Esophagus squamous epithelium (tissue), 5 donors: ENCODE measurements at regions not wholly inside any gene's neighbourhood (a gene's known extent, or its start where the extent isn't known, plus 50 kb on each side); places are given as distances from the start of the nearest gene placed in this dataset.
"Not testable (repeated sequence)": the region's sequence is repeated elsewhere in the genome, so short reads cannot be mapped to it uniquely, and the experiment has no call there.

Source experiments
- DNase-seq: peaks from one replicate; lab custom pipeline; 2025; lab: John Stamatoyannopoulos, UW
- H3K27ac ChIP-seq, 4 donors: fragments of 200-600 bp; sonication (generic); one replicate each; pipeline ENCODE4 v1.5.1; 2016 to 2019; ENCODE audit warnings: mild to moderate bottlenecking in 1 of 4
- H3K27me3 ChIP-seq, 4 donors: fragments of 200-600 bp; sonication (generic); 1 replicate in 3 of 4; 2 replicates in 1 of 4; pipeline versions ENCODE4 v1.5.1 to v1.6.0; 2017 to 2021; ENCODE audit warnings: antibody characterized with exemption in 1 of 4
- H3K36me3 ChIP-seq, 3 donors: fragments of 200-600 bp; sonication (generic); one replicate each; pipeline ENCODE4 v1.5.1; 2016 to 2019
- H3K4me1 ChIP-seq, 3 donors: fragments of 200-600 bp; sonication (generic); one replicate each; pipeline ENCODE4 v1.5.1; 2017 to 2019
- H3K4me3 ChIP-seq, 4 donors: fragments of 200-600 bp; sonication (generic); 1 replicate in 3 of 4; 2 replicates in 1 of 4; pipeline ENCODE4 v1.5.1; 2016 to 2019; ENCODE audit warnings: mild to moderate bottlenecking in 2 of 4, moderate library complexity in 1 of 4
- H3K9me3 ChIP-seq, 3 donors: fragments of 200-600 bp; sonication (generic); one replicate each; pipeline ENCODE4 v1.5.1; 2016 to 2019
- CTCF ChIP-seq, 6 experiments: fragments of 450-650 bp in 4 of 6; fragments of 200-600 bp in 2 of 6; sonication (generic) in 2 of 6; IDR thresholded peaks; one replicate each; pipeline ENCODE4 v1.5.1; 2016 to 2019; ENCODE audit warnings: antibody characterized with exemption in 6 of 6, mild to moderate bottlenecking in 4 of 6, moderate library complexity in 4 of 6
- POLR2A ChIP-seq, 4 donors: fragments of 450-650 bp; IDR thresholded peaks; one replicate each; pipeline ENCODE4 v1.6.1; 2017; ENCODE audit warnings: antibody characterized with exemption in 4 of 4, mild to moderate bottlenecking in 4 of 4, moderate library complexity in 3 of 4
- WGBS, 2 donors: methylation state at CpG; one replicate each; pipeline ENCODE4 v1.1.5; 2018; 5-methylcytosine and 5-hydroxymethylcytosine counted together
- intact Hi-C: fragments of 100-400 bp; cut with DNase I; formaldehyde crosslinking; loops from one replicate; pipeline ENCODE4 v1.15.0; 2022
- donor health status: DM: yes; HTN: yes; CAD: no.

GRCh38 chr4:66943112-66943511 lies 602.2 kb downstream of the CENPC start:
- H3K4me1 ChIP-seq: no peaks in the 10 kb centered on the region
- intact Hi-C loops: no loop called here
- H3K27me3 ChIP-seq: no peaks in the 10 kb centered on the region
- WGBS, 2 donors: 46 to 77% methylated on average over 3 to 4 of the region's 4 CpGs
- TF ChIP-seq CTCF (IDR thresholded peaks at IDR 0.05): no peak
- no peak for TF ChIP-seq POLR2A (IDR thresholded peaks at IDR 0.05)
- H3K27ac ChIP-seq: no peak overlapping the region
- no peaks in the 10 kb centered on the region for H3K36me3 ChIP-seq
- DNase-seq: no peak
- H3K4me3 ChIP-seq: no peak overlapping the region
- no peaks in the 10 kb centered on the region for H3K9me3 ChIP-seq

GRCh38 chr4:66931981-66932380 lies 613.3 kb downstream of the CENPC start:
- H3K36me3 ChIP-seq, H3K27me3 ChIP-seq, intact Hi-C loops, H3K4me1 ChIP-seq, H3K4me3 ChIP-seq, H3K27ac ChIP-seq, H3K9me3 ChIP-seq, DNase-seq: not testable (repeated sequence)
- WGBS, 2 donors: 90 to 97% methylated on average over 3 of the region's 3 CpGs

- DNase-seq: no peak
- no peak for TF ChIP-seq CTCF (IDR thresholded peaks at IDR 0.05)
- TF ChIP-seq POLR2A (IDR thresholded peaks at IDR 0.05): no peak
- intact Hi-C loops: no loop called here
These were observed 615.1 kb downstream of the CENPC start for GRCh38 chr4:66930206-66930605.

GRCh38 chr4:66929748-66930147 lies 615.6 kb downstream of the CENPC start:
- H3K36me3 ChIP-seq: no peaks in the 10 kb centered on the region
- no peaks in the 10 kb centered on the region for H3K27me3 ChIP-seq
- intact Hi-C loops: no loop called here
- H3K4me3 ChIP-seq: no peak overlapping the region
- WGBS, 2 donors: 24 to 32% methylated on average over 1 of the region's 1 CpG
- no peaks in the 10 kb centered on the region for H3K4me1 ChIP-seq
- TF ChIP-seq CTCF (IDR thresholded peaks at IDR 0.05) (no peak), POLR2A (IDR thresholded peaks at IDR 0.05) (no peak)
- no peak overlapping the region for H3K27ac ChIP-seq
- H3K9me3 ChIP-seq: no peaks in the 10 kb centered on the region
- no peak for DNase-seq

More at GRCh38 chr4:66930206-66930605, 615.1 kb downstream of the CENPC start:
- Histone ChIP-seq H3K36me3 (no peaks in the 10 kb centered on the region), H3K4me1 (no peaks in the 10 kb centered on the region), H3K9me3 (no peaks in the 10 kb centered on the region), H3K27ac (no peak overlapping the region), H3K4me3 (no peak overlapping the region), H3K27me3 (no peaks in the 10 kb centered on the region)

DNA sequence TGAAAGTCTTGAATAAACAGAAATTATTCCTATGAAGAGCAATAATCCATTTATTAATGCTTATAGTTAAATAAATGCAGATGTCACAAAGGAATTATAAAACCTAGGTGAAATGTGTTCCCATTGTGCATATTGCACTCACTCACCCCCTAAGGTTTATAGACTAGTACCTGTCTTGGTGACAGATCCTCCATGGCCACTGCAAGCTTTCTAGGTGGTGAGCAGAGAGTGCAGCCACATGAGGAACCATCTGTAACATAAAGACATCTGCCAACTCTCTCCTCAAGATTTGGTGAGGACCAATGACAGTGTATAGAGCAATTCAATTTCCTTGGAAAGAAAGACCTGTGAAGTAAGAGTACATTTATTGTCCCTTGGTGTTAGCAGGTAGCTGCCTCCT lies 616.4 kb downstream of the CENPC start:
- DNase-seq, intact Hi-C loops, H3K4me3 ChIP-seq, H3K4me1 ChIP-seq, H3K36me3 ChIP-seq, H3K9me3 ChIP-seq, H3K27ac ChIP-seq, H3K27me3 ChIP-seq: not testable (repeated sequence)

DNA sequence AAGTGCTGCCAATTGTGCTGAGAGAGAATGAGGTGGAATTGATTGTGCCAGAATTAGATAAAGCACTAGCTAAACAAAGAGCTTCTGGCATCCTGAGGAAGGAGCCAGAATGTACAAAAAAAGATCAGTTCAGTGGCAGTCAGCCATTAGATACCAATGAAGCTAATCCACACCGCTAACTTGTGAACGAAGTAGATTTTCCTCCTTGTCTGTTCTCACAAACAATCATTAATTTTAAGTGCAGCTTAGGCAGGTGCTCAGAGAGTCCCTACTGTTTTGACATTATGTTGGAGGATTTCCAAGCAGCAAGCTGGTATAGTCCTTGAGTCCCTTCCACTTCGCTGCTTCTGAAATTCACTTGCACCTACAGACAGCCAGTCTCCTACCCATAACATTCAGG lies 617.4 kb downstream of the CENPC start:
- no peaks in the 10 kb centered on the region for H3K27me3 ChIP-seq
- H3K27ac ChIP-seq: no peak overlapping the region
- no peak for DNase-seq
- H3K36me3 ChIP-seq: no peaks in the 10 kb centered on the region
- no peaks in the 10 kb centered on the region for H3K4me1 ChIP-seq
- H3K4me3 ChIP-seq: no peak overlapping the region
- H3K9me3 ChIP-seq: no peaks in the 10 kb centered on the region
- TF ChIP-seq POLR2A (IDR thresholded peaks at IDR 0.05) (no peak), CTCF (IDR thresholded peaks at IDR 0.05) (no peak)
- intact Hi-C loops: no loop called here
- WGBS, 2 donors: 18 to 28% methylated on average over 3 of the region's 3 CpGs
